Neural progenitor cell (in vitro differentiated cells): ENCODE measurements at regions not wholly inside any gene's neighbourhood (a gene's known extent, or its start where the extent isn't known, plus 50 kb on each side); places are given as distances from the start of the nearest gene placed in this dataset.

Source experiments
- DNase-seq: peaks from one replicate; pipeline ENCODE4 v3.0.0-alpha.2; 2016; ENCODE audit warnings: low spot score
- H2AFZ ChIP-seq: fragments of 200-600 bp; sonication (generic); replicated peaks from 2 replicates; pipeline ENCODE4 v1.6.1; 2016; ENCODE audit warnings: antibody characterized with exemption
- H3F3A ChIP-seq: fragments of 200-600 bp; sonication (generic); 2 replicates; pipeline ENCODE4 v1.6.1; 2016; ENCODE audit warnings: antibody characterized with exemption, low read depth
- H3K27ac ChIP-seq: fragments of 200-600 bp; sonication (generic); 2 replicates; pipeline ENCODE4 v1.5.1; 2016; ENCODE audit warnings: mild to moderate bottlenecking
- H3K27me3 ChIP-seq: fragments of 200-600 bp; sonication (generic); 2 replicates; pipeline ENCODE4 v1.6.1; 2016; ENCODE audit warnings: mild to moderate bottlenecking, moderate library complexity
- H3K36me3 ChIP-seq: fragments of 200-600 bp; sonication (generic); 2 replicates; pipeline ENCODE4 v1.5.1; 2016
- H3K4me1 ChIP-seq: fragments of 200-600 bp; sonication (generic); 2 replicates; pipeline ENCODE4 v1.6.1; 2016; ENCODE audit warnings: mixed run types
- H3K4me2 ChIP-seq: fragments of 200-600 bp; sonication (generic); 2 replicates; pipeline ENCODE4 v1.6.1; 2016
- H3K4me3 ChIP-seq: fragments of 200-600 bp; sonication (generic); 2 replicates; pipeline ENCODE4 v1.5.1; 2016
- H3K79me2 ChIP-seq: fragments of 200-600 bp; sonication (generic); 2 replicates; pipeline ENCODE4 v1.6.1; 2016; ENCODE audit warnings: low read depth
- H3K9ac ChIP-seq: fragments of 200-600 bp; sonication (generic); 2 replicates; pipeline ENCODE4 v1.6.1; 2016
- H3K9me3 ChIP-seq: fragments of 200-600 bp; sonication (generic); 2 replicates; pipeline ENCODE4 v1.5.1; 2016; ENCODE audit warnings: low read depth
- H4K20me1 ChIP-seq: fragments of 200-600 bp; sonication (generic); 2 replicates; pipeline ENCODE4 v1.6.1; 2016; ENCODE audit warnings: low read depth
- H3K27ac Mint-ChIP-seq: 3 replicates; pipeline ENCODE4 v1.8.0; 2021; ENCODE audit warnings: mixed read lengths
- H3K27me3 Mint-ChIP-seq: 2 replicates; pipeline ENCODE4 v1.8.0; 2022; ENCODE audit warnings: low read depth, mild to moderate bottlenecking, inconsistent platforms, moderate library complexity, mixed read lengths; ENCODE audit not compliant: insufficient read depth
- H3K36me3 Mint-ChIP-seq: 3 replicates; pipeline ENCODE4 v1.8.0; 2021; ENCODE audit warnings: mixed read lengths
- H3K4me1 Mint-ChIP-seq: 3 replicates; pipeline ENCODE4 v1.8.0; 2021; ENCODE audit warnings: mixed read lengths
- H3K4me3 Mint-ChIP-seq: 3 replicates; pipeline ENCODE4 v1.8.0; 2021; ENCODE audit warnings: mild to moderate bottlenecking, moderate library complexity, mixed read lengths
- H3K9me3 Mint-ChIP-seq: 3 replicates; pipeline ENCODE4 v1.8.0; 2020; ENCODE audit warnings: mixed read lengths
- EZH2 ChIP-seq: fragments of 200-600 bp; sonication (generic); IDR thresholded peaks from 2 replicates; pipeline ENCODE4 v1.6.1; 2017; ENCODE audit warnings: antibody characterized with exemption, mild to moderate bottlenecking, moderate library complexity
- EZH2phosphoT487 ChIP-seq: fragments of 200-600 bp; sonication (generic); IDR thresholded peaks from 2 replicates; pipeline ENCODE4 v1.6.1; 2017; ENCODE audit warnings: antibody characterized with exemption
- TF ChIP-seq, protein P1 (sequence below): fragments of 200-600 bp; sonication (generic); IDR thresholded peaks from 2 replicates; pipeline ENCODE4 v1.5.1; 2017; ENCODE audit warnings: antibody characterized with exemption, mild to moderate bottlenecking

DNA sequence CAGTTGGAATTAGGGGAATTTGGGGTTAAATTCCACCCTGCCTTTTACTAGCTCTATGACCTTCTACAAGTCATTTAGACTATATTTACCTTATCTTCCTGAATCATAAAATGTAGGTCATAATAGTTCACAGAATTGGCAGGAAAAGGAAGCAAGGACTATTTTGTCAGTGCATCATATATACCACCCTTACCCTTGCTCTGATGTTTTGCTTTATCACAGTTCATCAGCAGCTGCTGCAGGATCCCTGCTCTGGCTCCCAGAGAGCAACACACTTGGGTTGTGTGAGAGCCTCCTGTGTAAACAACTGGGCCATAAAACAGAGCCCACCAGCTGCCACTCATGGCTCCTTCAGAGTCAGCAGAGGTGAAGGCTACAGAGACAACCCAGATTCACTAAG is 631.6 kb upstream of the CAMK1G start:
- peaks cover 3% of the 10 kb centered on the region for H3K9me3 Mint-ChIP-seq
- H3K9me3 ChIP-seq: no peaks in the 10 kb centered on the region
- peaks cover 3% of the 10 kb centered on the region for H3K4me1 Mint-ChIP-seq
- H3K79me2 ChIP-seq: no peaks in the 10 kb centered on the region
- peaks cover 8% of the 10 kb centered on the region for H3F3A ChIP-seq
- no peak overlapping the region for H3K27ac ChIP-seq
- peaks cover 2% of the 10 kb centered on the region for H3K36me3 ChIP-seq
- H3K27ac Mint-ChIP-seq: no peak overlapping the region
- no peak overlapping the region for H2AFZ ChIP-seq
- no peaks in the 10 kb centered on the region for H4K20me1 ChIP-seq
- no peaks in the 10 kb centered on the region for H3K27me3 Mint-ChIP-seq
- no peak overlapping the region for H3K9ac ChIP-seq
- no peaks in the 10 kb centered on the region for H3K36me3 Mint-ChIP-seq
- H3K27me3 ChIP-seq: no peaks in the 10 kb centered on the region
- TF ChIP-seq, protein P1, sequence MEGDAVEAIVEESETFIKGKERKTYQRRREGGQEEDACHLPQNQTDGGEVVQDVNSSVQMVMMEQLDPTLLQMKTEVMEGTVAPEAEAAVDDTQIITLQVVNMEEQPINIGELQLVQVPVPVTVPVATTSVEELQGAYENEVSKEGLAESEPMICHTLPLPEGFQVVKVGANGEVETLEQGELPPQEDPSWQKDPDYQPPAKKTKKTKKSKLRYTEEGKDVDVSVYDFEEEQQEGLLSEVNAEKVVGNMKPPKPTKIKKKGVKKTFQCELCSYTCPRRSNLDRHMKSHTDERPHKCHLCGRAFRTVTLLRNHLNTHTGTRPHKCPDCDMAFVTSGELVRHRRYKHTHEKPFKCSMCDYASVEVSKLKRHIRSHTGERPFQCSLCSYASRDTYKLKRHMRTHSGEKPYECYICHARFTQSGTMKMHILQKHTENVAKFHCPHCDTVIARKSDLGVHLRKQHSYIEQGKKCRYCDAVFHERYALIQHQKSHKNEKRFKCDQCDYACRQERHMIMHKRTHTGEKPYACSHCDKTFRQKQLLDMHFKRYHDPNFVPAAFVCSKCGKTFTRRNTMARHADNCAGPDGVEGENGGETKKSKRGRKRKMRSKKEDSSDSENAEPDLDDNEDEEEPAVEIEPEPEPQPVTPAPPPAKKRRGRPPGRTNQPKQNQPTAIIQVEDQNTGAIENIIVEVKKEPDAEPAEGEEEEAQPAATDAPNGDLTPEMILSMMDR: no peak
- TF ChIP-seq EZH2phosphoT487 (no peak), EZH2 (no peak)
- no peak for DNase-seq
- H3K4me3 ChIP-seq: no peak overlapping the region
- H3K4me1 ChIP-seq: peaks cover 8% of the 10 kb centered on the region
- no peak overlapping the region for H3K4me2 ChIP-seq
- H3K4me3 Mint-ChIP-seq: no peak overlapping the region

- Mint-ChIP-seq H3K9me3 (peaks cover 17% of the 10 kb centered on the region), H3K4me3 (no peak overlapping the region), H3K36me3 (no peaks in the 10 kb centered on the region), H3K27ac (no peak overlapping the region), H3K27me3 (peaks cover 2% of the 10 kb centered on the region), H3K4me1 (no peaks in the 10 kb centered on the region)
- no peaks in the 10 kb centered on the region for H3F3A ChIP-seq
- H3K36me3 ChIP-seq: no peaks in the 10 kb centered on the region
- no peaks in the 10 kb centered on the region for H3K27me3 ChIP-seq
- H4K20me1 ChIP-seq: no peaks in the 10 kb centered on the region
- H3K79me2 ChIP-seq: no peaks in the 10 kb centered on the region
- H3K9me3 ChIP-seq: peaks cover 17% of the 10 kb centered on the region
- no peak overlapping the region for H3K27ac ChIP-seq
- no peak for DNase-seq
- H3K4me1 ChIP-seq: no peaks in the 10 kb centered on the region
- H3K4me2 ChIP-seq: no peak overlapping the region
- H3K4me3 ChIP-seq: no peak overlapping the region
- H3K9ac ChIP-seq: no peak overlapping the region
- no peak overlapping the region for H2AFZ ChIP-seq
- TF ChIP-seq EZH2: no peak
- TF ChIP-seq, protein P1: no peak
These were observed 620.6 kb upstream of the CAMK1G start for GRCh38 chr1:208962867-208963266.

- no peak for DNase-seq
- Histone ChIP-seq H3K27ac (no peak overlapping the region), H3K9me3 (no peaks in the 10 kb centered on the region), H3K4me3 (no peak overlapping the region), H3K4me1 (no peaks in the 10 kb centered on the region), H2AFZ (no peak overlapping the region), H3K36me3 (no peaks in the 10 kb centered on the region), H4K20me1 (no peaks in the 10 kb centered on the region), H3K27me3 (no peaks in the 10 kb centered on the region), H3K79me2 (no peaks in the 10 kb centered on the region), H3K9ac (no peak overlapping the region), H3F3A (no peaks in the 10 kb centered on the region), H3K4me2 (no peak overlapping the region)
- no peak overlapping the region for H3K27ac Mint-ChIP-seq
- H3K36me3 Mint-ChIP-seq: no peaks in the 10 kb centered on the region
- no peaks in the 10 kb centered on the region for H3K27me3 Mint-ChIP-seq
- TF ChIP-seq EZH2phosphoT487: no peak
- TF ChIP-seq, protein P1: no peak
- TF ChIP-seq EZH2: no peak
- H3K4me3 Mint-ChIP-seq: no peak overlapping the region
- H3K9me3 Mint-ChIP-seq: peaks cover 3% of the 10 kb centered on the region
- H3K4me1 Mint-ChIP-seq: no peaks in the 10 kb centered on the region
These were observed 618.2 kb upstream of the CAMK1G start for GRCh38 chr1:208965351-208965750.

- Histone ChIP-seq H3K4me1 (no peaks in the 10 kb centered on the region), H2AFZ (no peak overlapping the region), H3K9me3 (no peaks in the 10 kb centered on the region), H3K79me2 (no peaks in the 10 kb centered on the region), H3K9ac (no peak overlapping the region), H3K27me3 (no peaks in the 10 kb centered on the region), H4K20me1 (no peaks in the 10 kb centered on the region), H3K36me3 (no peaks in the 10 kb centered on the region), H3K27ac (no peak overlapping the region), H3K4me3 (no peak overlapping the region), H3F3A (no peaks in the 10 kb centered on the region), H3K4me2 (no peak overlapping the region)
- Mint-ChIP-seq H3K27ac (no peak overlapping the region), H3K9me3 (no peaks in the 10 kb centered on the region), H3K36me3 (no peaks in the 10 kb centered on the region), H3K4me1 (peaks cover 10% of the 10 kb centered on the region), H3K4me3 (no peak overlapping the region), H3K27me3 (no peaks in the 10 kb centered on the region)
- TF ChIP-seq EZH2 (no peak), EZH2phosphoT487 (no peak)
- TF ChIP-seq, protein P1: no peak
- no peak for DNase-seq
These were observed 616.2 kb upstream of the CAMK1G start for GRCh38 chr1:208967334-208967733.
